GM18951 (cell line): ENCODE measurements at regions not wholly inside any gene's neighbourhood (a gene's known extent, or its start where the extent isn't known, plus 50 kb on each side); places are given as distances from the start of the nearest gene placed in this dataset.

Experiments
- POLR2A ChIP-seq: IDR thresholded peaks from 4 replicates; pipeline ENCODE4 v1.6.1; 2011; ENCODE audit warnings: mild to moderate bottlenecking; ENCODE audit not compliant: insufficient read length, insufficient read depth; ENCODE audit errors: extremely low read depth
- in situ Hi-C: fragments of 300-500 bp; cut with MboI; formaldehyde crosslinking; loops from one replicate; pipeline ENCODE4 v1.12.0; 2022; ENCODE audit warnings: low sequenced_read_pairs, mixed read lengths, inconsistent platforms; ENCODE audit not compliant: unreplicated experiment

DNA sequence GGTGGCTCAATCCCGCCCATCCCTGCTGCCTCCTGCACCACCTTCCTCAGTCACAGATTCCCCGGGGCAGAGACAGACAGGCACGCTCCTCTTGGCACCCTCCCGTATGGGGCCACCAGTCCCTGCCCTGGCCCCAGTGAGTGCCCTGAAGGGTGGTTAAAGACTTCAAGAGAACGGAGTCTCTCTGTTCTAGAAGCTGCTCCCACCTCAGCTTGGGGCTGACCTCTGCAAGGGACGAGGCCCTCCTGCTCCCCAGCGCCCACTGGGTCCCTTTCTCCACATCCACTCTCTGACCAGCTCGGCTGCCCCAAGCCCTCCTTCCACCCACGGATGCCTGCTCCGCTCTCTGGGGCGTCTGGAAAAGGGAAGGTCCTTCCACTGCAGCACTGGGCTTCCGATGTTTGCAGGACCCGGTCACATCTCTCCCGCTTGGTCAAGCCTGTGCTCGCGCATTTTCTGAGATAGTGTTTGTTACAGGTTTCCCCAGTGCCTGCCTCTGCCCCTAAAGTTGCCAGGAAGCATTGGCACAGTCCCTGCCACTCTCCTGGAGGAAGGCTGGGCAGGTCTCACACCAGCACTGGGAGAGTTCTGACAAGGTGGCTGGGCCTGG lies 1487.9 kb downstream of the TBC1D22A start:
- TF ChIP-seq POLR2A: no peak
- in situ Hi-C loops: no loop called here

DNA sequence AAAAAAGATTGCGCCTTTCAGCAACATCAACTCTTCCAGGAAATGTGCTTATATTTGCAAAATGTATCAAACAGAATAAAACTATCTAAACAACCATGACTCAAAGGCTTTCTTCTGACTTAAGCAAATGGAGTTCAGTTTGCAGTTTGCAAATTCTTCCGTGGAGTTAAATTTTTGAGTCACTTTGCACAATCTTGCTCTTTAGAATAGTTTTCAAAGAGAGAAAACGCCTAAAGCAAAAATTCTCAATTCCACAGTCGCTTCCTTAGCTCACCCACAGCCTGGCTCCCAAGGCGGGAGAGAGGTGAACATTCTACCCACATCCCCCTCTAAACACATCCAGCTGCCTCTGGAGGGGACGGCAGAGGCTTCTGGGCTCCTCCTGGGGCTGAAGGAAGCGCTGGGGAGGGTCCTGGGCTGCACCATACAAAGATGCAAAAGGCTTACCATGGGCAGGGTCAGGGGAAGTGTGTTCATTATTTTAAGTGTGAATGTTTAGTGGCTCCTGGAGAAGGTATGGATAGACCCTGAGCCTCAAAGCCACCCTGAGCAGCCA lies 1487.3 kb downstream of the TBC1D22A start:
- TF ChIP-seq POLR2A: no peak

DNA sequence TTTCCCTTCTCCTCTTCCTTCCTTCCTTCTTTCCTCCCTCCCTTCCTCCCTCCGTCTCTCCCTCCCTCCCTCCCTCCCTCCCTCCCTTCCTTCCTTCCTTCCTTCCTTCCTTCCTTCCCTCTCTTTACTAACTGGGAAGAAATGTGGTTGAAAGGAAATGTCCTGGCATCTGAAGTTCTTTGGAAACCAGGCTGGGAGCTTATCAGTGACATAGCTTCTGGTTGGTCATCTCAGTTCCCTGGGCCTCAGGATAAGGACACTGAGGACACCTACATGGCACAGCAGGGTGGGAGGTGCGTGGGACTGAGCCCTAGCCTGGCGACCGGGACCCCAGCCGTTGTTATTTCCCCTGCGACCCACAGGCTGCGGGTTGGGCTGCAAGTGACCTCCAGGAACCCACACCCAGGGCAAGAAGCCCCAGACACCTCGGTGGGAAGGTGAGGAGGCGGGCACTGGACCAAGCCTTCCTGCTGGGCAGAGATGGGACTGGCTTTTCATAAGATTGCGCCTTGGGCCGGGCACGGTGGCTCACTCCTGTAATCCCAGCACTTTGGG lies 1486.5 kb downstream of the TBC1D22A start:
- TF ChIP-seq POLR2A: no peak
- in situ Hi-C loops: no loop called here

More for the DNA sequence above, 1487.3 kb downstream of the TBC1D22A start:
- in situ Hi-C loops: no loop called here

DNA sequence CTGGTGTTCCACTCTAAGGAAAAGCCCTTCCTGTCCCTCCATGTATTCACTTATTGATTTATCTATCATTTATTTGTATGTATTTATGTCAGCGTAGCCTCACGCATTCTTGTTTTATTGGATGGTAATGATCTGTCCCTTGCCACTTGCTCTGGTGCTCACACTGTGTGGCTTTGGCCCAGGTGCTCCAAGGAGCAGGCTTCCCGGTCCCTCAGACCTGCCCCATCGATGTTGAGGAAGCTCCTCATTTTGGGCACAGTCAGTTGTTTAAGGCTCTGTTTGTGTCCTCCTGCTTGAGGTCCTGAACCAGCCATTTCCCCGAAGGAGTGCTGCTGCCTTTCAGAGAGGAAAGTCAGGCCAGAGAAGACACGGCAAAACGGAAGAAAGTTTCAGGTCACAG lies 1485.4 kb downstream of the TBC1D22A start:
- in situ Hi-C loops: no loop called here

DNA sequence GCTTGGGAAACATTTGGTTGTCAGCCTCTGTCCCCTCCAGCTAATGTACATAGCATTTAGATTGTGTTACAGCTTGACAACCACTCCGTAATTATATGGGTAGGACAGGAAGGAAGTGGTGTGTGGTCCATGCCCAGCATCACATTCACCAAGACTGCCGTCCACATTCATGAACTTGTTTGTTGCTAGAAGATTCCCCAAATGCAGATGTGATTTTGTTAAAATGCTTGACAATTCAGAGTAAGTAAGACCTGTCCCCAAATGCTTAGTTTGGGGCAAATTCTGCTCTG lies 1482.7 kb downstream of the TBC1D22A start:
- in situ Hi-C loops: no loop called here
- no peak for TF ChIP-seq POLR2A

More for the DNA sequence above, 1485.4 kb downstream of the TBC1D22A start:
- TF ChIP-seq POLR2A: no peak

DNA sequence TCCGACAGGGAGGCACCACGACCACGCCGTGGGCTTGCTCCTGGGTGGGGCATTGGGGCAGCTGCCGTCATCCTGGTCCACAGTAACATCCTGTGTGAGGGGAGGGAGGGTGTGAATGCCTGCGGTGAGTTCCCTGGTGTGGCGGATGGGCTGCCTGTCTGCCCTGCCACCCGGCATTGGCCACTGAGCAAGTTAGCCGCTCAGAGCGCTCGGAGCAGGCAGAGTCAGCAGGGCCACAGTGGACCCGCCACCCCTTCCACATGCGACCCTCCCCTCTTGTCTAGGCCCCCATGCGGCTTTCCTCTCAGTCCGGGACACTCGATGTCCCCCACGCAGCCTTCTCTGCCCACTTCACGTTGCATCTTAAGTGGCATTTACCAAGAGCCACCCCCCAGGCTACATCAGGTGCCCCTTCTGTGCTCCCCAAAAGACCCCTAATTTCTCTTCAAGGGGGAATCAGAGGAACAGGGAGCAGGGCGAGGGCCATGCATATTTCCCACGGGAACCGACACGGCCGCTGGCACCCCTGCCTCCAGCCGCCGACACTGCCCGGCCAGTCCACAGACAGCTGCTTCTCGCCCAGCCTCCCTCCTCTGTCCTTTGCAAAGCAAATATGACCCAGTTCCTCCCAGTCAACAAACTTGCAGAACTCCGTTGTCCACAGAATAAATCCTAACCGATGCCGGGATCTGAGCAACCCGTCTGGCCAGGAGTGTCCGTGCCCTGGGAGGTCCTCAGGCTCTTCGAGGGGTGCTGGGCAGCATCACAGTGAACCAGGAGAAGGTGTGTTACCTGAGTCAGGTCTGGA lies 1482.1 kb downstream of the TBC1D22A start:
- in situ Hi-C loops: no loop called here
- no peak for TF ChIP-seq POLR2A

- in situ Hi-C loops: no loop called here
- TF ChIP-seq POLR2A: no peak
Measured at GRCh38 chr22:48242461-48242864, 1480.0 kb downstream of the TBC1D22A start.

GRCh38 chr22:48241658-48242057 lies 1479.2 kb downstream of the TBC1D22A start:
- no peak for TF ChIP-seq POLR2A
- in situ Hi-C loops: no loop called here

GRCh38 chr22:48240935-48241230 lies 1478.4 kb downstream of the TBC1D22A start:
- no peak for TF ChIP-seq POLR2A
- in situ Hi-C loops: no loop called here

GRCh38 chr22:48240148-48240934 lies 1477.9 kb downstream of the TBC1D22A start:
- TF ChIP-seq POLR2A: no peak
- in situ Hi-C loops: no loop called here

DNA sequence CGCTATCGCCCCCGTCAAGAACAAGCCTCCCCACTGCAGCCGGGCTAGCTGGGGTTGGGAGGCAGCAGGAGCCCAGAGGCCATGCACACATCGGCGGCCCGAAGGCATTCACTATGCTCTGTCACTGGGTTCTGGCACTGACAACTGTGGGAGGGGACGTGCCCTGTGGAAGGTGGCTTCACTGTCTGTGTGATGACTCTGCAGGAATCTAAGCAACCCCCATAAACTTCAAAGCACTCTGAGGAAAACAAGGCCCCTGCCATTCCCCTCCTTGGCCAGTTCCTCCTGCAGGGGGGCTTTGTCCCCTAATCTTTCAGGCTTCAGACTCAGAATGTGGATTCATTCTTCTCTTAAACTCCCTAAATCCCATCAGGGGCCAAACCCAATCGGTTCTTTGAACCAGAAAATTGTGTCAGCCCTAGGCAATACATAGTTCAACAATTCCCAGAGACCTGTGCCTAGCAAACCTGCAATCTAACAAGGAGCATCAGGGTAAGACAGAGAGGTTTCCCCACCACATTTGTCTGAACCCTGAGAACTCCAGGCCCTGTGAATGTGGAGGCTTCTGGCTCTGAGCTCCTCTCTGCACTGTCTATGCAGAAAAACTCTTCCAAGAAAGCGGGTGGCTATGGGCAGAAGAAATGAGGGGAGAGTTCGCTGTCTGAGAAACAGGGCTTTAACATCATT lies 1477.2 kb downstream of the TBC1D22A start:
- TF ChIP-seq POLR2A: no peak
- in situ Hi-C loops: no loop called here

GRCh38 chr22:48238966-48239365 lies 1476.5 kb downstream of the TBC1D22A start:
- in situ Hi-C loops: no loop called here
- TF ChIP-seq POLR2A: no peak

GRCh38 chr22:48238284-48238915 lies 1476.0 kb downstream of the TBC1D22A start:
- in situ Hi-C loops: no loop called here

More at GRCh38 chr22:48238284-48238915, 1476.0 kb downstream of the TBC1D22A start:
- TF ChIP-seq POLR2A: no peak
